ENCODE measurements at regions not wholly inside any gene's neighbourhood (a gene's known extent, or its start where the extent isn't known, plus 50 kb on each side); places are given as distances from the start of the nearest gene placed in this dataset.

GRCh38 chr12:102748704-102749103, 168.3 kb downstream of the PAH start:
- no peak for DNase-seq (ENCODE audit: low spot score)
- ATAC-seq (ENCODE audit: low FRiP score): no peak
- TF ChIP-seq CTCF (IDR thresholded peaks at IDR 0.05): no peak

- DNase-seq (ENCODE audit: low spot score) (no peak), ATAC-seq (ENCODE audit: low FRiP score) (no peak)
- no peak for TF ChIP-seq CTCF (IDR thresholded peaks at IDR 0.05)
These were observed 170.1 kb downstream of the PAH start for GRCh38 chr12:102746963-102747362.

- no peak for DNase-seq (ENCODE audit: low spot score)
- no peak for ATAC-seq (ENCODE audit: low FRiP score)
- TF ChIP-seq CTCF (IDR thresholded peaks at IDR 0.05): no peak
These were observed 171.0 kb downstream of the PAH start for GRCh38 chr12:102745971-102746600.

- DNase-seq (ENCODE audit: low spot score): no peak
- ATAC-seq (ENCODE audit: low FRiP score): no peak
- no peak for TF ChIP-seq CTCF (IDR thresholded peaks at IDR 0.05)
These were observed 175.8 kb downstream of the PAH start for GRCh38 chr12:102741196-102741595.

GRCh38 chr12:102740141-102740955, 176.7 kb downstream of the PAH start:
- TF ChIP-seq CTCF (IDR thresholded peaks at IDR 0.05): no peak
- ATAC-seq (ENCODE audit: low FRiP score) (no peak), DNase-seq (ENCODE audit: low spot score) (no peak)

GRCh38 chr12:102736328-102736727, 180.7 kb downstream of the PAH start:
- TF ChIP-seq CTCF (IDR thresholded peaks at IDR 0.05): no peak
- ATAC-seq (ENCODE audit: low FRiP score) (no peak), DNase-seq (ENCODE audit: low spot score) (no peak)

GRCh38 chr12:102735104-102735503, 181.9 kb downstream of the PAH start:
- no peak for TF ChIP-seq CTCF (IDR thresholded peaks at IDR 0.05)
- DNase-seq (ENCODE audit: low spot score): no peak
- no peak for ATAC-seq (ENCODE audit: low FRiP score)

Measured in omental fat pad (tissue), 3 donors.